Nephron (organoid): ENCODE measurements at regions not wholly inside any gene's neighbourhood (a gene's known extent, or its start where the extent isn't known, plus 50 kb on each side); places are given as distances from the start of the nearest gene placed in this dataset.

Experiments
- H3K27ac Mint-ChIP-seq, 3 experiments: 2 replicates each; pipeline ENCODE4 v1.8.0; 2020; ENCODE audit warnings: mixed read lengths in 3 of 3, mild to moderate bottlenecking in 2 of 3, moderate library complexity in 1 of 3
- H3K27me3 Mint-ChIP-seq: 2 replicates; pipeline ENCODE4 v1.8.0; 2021; ENCODE audit warnings: low read depth, mild to moderate bottlenecking, moderate library complexity, mixed read lengths
- H3K36me3 Mint-ChIP-seq: 2 replicates; pipeline ENCODE4 v1.8.0; 2020; ENCODE audit warnings: low read depth, mixed read lengths
- H3K4me1 Mint-ChIP-seq: 2 replicates; pipeline ENCODE4 v1.8.0; 2020; ENCODE audit warnings: mixed read lengths
- H3K4me3 Mint-ChIP-seq, 3 experiments: 2 replicates each; pipeline ENCODE4 v1.8.0; 2020; ENCODE audit warnings: mild to moderate bottlenecking in 3 of 3, mixed read lengths in 3 of 3, moderate library complexity in 2 of 3
- H3K9me3 Mint-ChIP-seq: 2 replicates; pipeline ENCODE4 v1.8.0; 2020; ENCODE audit warnings: mixed read lengths
- CTCF ChIP-seq, 3 experiments: fragments of 200-600 bp; sonication (generic); IDR thresholded peaks; one replicate each; pipeline ENCODE4 v1.5.0; 2021; ENCODE audit warnings: antibody characterized with exemption in 3 of 3; ENCODE audit not compliant: unreplicated experiment in 3 of 3

- TF ChIP-seq CTCF (IDR thresholded peaks at IDR 0.05; ENCODE audit: unreplicated experiment in 3 of 3), result no peak
- Mint-ChIP-seq H3K27me3 (no peaks in the 10 kb centered on the region), H3K4me1 (no peaks in the 10 kb centered on the region), H3K9me3 (no peaks in the 10 kb centered on the region), H3K27ac (no peak overlapping the region), H3K4me3 (no peak overlapping the region), H3K36me3 (no peaks in the 10 kb centered on the region)
These were observed 258.5 kb downstream of the PABPC4L start for GRCh38 chr4:133943081-133943480.

- no peak for TF ChIP-seq CTCF (IDR thresholded peaks at IDR 0.05; ENCODE audit: unreplicated experiment in 3 of 3)
- Mint-ChIP-seq H3K4me1 (no peaks in the 10 kb centered on the region), H3K4me3 (no peak overlapping the region), H3K27me3 (no peaks in the 10 kb centered on the region), H3K9me3 (no peaks in the 10 kb centered on the region), H3K27ac (no peak overlapping the region), H3K36me3 (no peaks in the 10 kb centered on the region)
These were observed 263.5 kb downstream of the PABPC4L start for GRCh38 chr4:133938061-133938460.

- no peaks in the 10 kb centered on the region for H3K27me3 Mint-ChIP-seq
- H3K36me3 Mint-ChIP-seq, result no peaks in the 10 kb centered on the region
- H3K9me3 Mint-ChIP-seq, result no peaks in the 10 kb centered on the region
- H3K4me1 Mint-ChIP-seq, result no peaks in the 10 kb centered on the region
- no peak overlapping the region for H3K27ac Mint-ChIP-seq
- TF ChIP-seq CTCF (IDR thresholded peaks at IDR 0.05; ENCODE audit: unreplicated experiment in 3 of 3), result no peak
- no peak overlapping the region for H3K4me3 Mint-ChIP-seq
These were observed 271.9 kb downstream of the PABPC4L start for GRCh38 chr4:133929531-133930239.

GRCh38 chr4:133921280-133922195, 280.1 kb downstream of the PABPC4L start:
- H3K4me1 Mint-ChIP-seq, result no peaks in the 10 kb centered on the region
- H3K9me3 Mint-ChIP-seq, result no peaks in the 10 kb centered on the region
- no peak overlapping the region for H3K4me3 Mint-ChIP-seq
- H3K27ac Mint-ChIP-seq, result no peak overlapping the region
- TF ChIP-seq CTCF (IDR thresholded peaks at IDR 0.05; ENCODE audit: unreplicated experiment in 3 of 3), result no peak
- no peaks in the 10 kb centered on the region for H3K27me3 Mint-ChIP-seq
- no peaks in the 10 kb centered on the region for H3K36me3 Mint-ChIP-seq

GRCh38 chr4:133920236-133920635, 281.4 kb downstream of the PABPC4L start:
- Mint-ChIP-seq H3K4me1 (no peaks in the 10 kb centered on the region), H3K4me3 (no peak overlapping the region), H3K27me3 (no peaks in the 10 kb centered on the region), H3K36me3 (no peaks in the 10 kb centered on the region), H3K9me3 (no peaks in the 10 kb centered on the region), H3K27ac (no peak overlapping the region)
- no peak for TF ChIP-seq CTCF (IDR thresholded peaks at IDR 0.05; ENCODE audit: unreplicated experiment in 3 of 3)
